ENCODE measurements at regions not wholly inside any gene's neighbourhood (a gene's known extent, or its start where the extent isn't known, plus 50 kb on each side); places are given as distances from the start of the nearest gene placed in this dataset.

DNA sequence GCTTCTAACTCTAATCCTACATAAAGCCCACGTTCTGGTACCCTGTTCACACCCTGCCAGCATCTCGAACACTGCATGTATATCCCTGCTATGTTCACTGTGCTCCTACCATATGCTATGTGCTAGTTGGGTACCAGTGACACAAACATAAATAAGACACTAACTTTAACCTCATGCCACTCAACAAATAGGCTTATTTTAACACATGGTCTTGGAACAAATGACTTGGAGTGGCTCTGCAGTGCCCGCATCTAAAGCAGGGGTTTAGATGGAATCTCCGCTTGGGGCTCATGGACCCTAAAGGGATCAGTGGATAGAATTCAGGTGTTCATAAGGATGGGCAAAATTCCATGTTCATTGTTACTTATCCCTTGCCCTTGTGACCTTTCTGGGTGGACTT is 175.7 kb upstream of the ZKSCAN2 start:
- DNase-seq (ENCODE audit: extremely low spot score), result no peak
- POLR2A ChIA-PET, result no interaction called here

DNA sequence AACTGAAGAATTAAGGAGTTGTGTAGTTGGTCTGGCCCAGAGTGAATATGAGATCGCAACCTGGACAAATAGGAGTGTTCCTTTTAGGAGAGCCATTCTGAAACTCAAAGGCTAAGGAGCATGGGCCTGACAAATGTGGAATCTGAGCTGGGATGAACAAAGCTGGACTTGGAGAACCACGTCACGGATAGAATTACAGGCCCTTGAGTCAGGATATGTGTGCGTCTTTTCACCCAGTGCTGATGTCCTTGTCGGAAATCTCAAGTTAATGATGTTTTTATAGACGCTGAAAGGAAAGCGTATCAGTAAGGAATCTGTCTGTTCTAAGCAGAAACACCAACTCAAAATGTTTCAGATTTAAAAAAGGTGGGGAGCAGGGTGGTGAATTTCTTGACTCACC is 173.8 kb upstream of the ZKSCAN2 start:
- ChIA-PET POLR2A (no interaction called here), CTCF (no interaction called here)
- TF ChIP-seq, protein P1, sequence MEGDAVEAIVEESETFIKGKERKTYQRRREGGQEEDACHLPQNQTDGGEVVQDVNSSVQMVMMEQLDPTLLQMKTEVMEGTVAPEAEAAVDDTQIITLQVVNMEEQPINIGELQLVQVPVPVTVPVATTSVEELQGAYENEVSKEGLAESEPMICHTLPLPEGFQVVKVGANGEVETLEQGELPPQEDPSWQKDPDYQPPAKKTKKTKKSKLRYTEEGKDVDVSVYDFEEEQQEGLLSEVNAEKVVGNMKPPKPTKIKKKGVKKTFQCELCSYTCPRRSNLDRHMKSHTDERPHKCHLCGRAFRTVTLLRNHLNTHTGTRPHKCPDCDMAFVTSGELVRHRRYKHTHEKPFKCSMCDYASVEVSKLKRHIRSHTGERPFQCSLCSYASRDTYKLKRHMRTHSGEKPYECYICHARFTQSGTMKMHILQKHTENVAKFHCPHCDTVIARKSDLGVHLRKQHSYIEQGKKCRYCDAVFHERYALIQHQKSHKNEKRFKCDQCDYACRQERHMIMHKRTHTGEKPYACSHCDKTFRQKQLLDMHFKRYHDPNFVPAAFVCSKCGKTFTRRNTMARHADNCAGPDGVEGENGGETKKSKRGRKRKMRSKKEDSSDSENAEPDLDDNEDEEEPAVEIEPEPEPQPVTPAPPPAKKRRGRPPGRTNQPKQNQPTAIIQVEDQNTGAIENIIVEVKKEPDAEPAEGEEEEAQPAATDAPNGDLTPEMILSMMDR (IDR thresholded peaks at IDR 0.05; ENCODE audit: control extremely low read depth, extremely low read depth, low read depth, missing control alignments), result no peak
- no peak for DNase-seq (ENCODE audit: extremely low spot score)

More for the DNA sequence above, 175.7 kb upstream of the ZKSCAN2 start:
- CTCF ChIA-PET, result interaction anchor here (1.5 kb wide), 1 partner anchor 10 kb away, joined by 5 read pairs; no protein-coding TSS in a partner anchor
- TF ChIP-seq, protein P1 (IDR thresholded peaks at IDR 0.05; ENCODE audit: control extremely low read depth, extremely low read depth, low read depth, missing control alignments), result no peak

DNA sequence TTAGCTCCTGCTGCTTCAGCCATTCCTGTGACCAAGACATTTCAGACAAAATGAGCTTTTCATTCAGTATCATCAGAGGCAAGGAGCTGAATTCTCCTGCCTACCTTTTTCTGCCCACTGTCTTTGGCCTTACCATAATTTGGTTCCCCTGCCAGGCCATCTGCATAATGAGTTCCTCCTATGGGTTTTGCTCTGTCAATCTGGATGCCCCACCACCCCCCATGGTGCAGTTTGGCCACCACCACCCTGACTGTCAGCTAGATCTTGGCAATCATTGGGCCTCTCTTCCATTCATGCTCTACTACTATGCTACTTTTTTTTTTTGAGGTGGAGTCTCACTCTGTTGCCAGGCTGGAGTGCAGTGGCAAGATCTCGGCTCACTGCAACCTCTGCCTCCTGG is 169.2 kb upstream of the ZKSCAN2 start:
- POLR2A ChIA-PET, result no interaction called here

DNA sequence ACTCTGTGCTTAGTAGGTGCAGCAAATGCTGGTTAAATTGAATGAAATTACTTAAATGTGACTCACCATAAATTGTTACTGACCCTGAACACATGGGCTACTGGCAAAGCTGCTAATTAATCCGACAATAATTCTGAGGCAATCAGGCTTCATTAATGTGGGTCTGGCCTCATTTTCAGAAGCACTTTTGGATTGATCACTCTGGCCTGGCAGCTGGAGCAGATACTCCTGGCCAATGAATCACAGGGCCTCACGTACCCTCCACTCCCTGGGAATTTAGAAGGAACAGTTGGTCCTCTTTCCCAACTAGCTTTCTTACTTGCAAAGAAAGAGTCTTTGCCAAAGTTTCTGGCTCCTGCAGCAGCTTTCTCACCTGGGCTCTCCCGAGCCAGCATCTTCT is 162.0 kb upstream of the ZKSCAN2 start:
- TF ChIP-seq, protein P1 (IDR thresholded peaks at IDR 0.05; ENCODE audit: control extremely low read depth, extremely low read depth, low read depth, missing control alignments), result no peak
- CTCF ChIA-PET, result interaction anchor here (1.6 kb wide), 1 partner anchor 17 kb away, joined by 3 read pairs; no protein-coding TSS in a partner anchor
- no peak for DNase-seq (ENCODE audit: extremely low spot score)
- POLR2A ChIA-PET, result no interaction called here

More for the DNA sequence above, 169.2 kb upstream of the ZKSCAN2 start:
- no peak for DNase-seq (ENCODE audit: extremely low spot score)
- TF ChIP-seq, protein P1 (IDR thresholded peaks at IDR 0.05; ENCODE audit: control extremely low read depth, extremely low read depth, low read depth, missing control alignments), result no peak
- CTCF ChIA-PET, result no interaction called here

DNA sequence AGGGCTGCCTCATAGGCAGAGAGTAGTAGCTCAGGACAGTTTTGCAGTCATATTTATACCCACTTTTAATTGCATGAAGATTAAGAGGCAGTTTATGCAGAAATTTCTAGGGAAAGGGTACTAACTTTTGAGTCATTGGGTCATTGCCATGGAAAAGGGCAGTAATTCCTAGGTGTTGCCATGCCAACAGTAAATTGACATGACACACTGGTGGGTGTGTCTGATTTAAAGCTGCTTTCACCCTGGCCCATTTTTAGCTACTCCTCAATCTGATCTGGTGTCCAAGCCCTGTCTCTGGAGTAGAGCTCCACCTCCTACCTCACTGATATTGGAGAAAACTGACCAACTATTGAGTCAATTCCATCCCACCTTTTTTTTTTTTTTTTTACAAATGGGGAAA is 161.5 kb upstream of the ZKSCAN2 start:
- ChIA-PET CTCF (interaction anchor here (1.6 kb wide), 1 partner anchor 18 kb away, joined by 3 read pairs; no protein-coding TSS in a partner anchor), POLR2A (no interaction called here)
- no peak for DNase-seq (ENCODE audit: extremely low spot score)
- TF ChIP-seq, protein P1 (IDR thresholded peaks at IDR 0.05; ENCODE audit: control extremely low read depth, extremely low read depth, low read depth, missing control alignments), result no peak

DNA sequence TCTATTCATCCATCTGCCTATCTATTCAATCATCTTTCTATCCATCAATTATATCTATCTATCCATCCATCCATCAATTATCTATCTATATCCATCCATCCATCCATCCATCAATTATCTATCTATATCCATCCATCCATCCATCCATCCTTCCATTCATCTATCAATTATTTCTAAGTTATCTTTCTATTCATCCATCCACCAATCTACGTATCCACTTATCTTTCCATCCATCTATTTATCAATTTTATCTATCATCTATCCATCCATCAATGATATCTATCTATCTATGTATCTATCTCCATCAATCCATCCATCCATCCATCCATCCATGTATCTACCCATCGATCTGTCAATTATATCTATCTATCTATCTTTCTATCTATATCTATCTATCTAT is 158.4 kb upstream of the ZKSCAN2 start:
- DNase-seq (ENCODE audit: extremely low spot score), result no peak
- ChIA-PET POLR2A (no interaction called here), CTCF (no interaction called here)
- TF ChIP-seq, protein P1 (IDR thresholded peaks at IDR 0.05; ENCODE audit: control extremely low read depth, extremely low read depth, low read depth, missing control alignments), result no peak

DNA sequence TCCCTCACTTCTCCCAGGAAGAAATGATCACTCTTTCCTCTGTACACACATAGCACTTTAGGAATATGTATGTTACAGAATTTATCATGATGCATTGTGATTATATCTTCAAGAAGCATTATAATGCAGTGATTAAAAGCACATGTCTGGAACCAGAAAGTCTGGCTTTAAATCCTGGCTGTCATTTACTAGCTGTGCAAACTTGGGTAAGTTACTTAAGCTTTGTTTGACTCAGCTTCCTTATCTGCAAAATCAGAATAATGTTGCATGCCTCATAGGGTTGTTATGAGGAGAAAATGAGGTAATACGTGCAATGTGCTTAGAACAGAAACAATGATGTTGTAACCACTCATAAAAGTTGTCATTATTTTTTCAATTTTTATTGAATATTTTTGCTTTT is 156.3 kb upstream of the ZKSCAN2 start:
- POLR2A ChIA-PET, result no interaction called here
- TF ChIP-seq, protein P1 (IDR thresholded peaks at IDR 0.05; ENCODE audit: control extremely low read depth, extremely low read depth, low read depth, missing control alignments), result no peak
- CTCF ChIA-PET, result interaction anchor here (1.6 to 1.7 kb wide), 2 partner anchors 10 to 12 kb away, joined by 3 to 5 read pairs; no protein-coding TSS in a partner anchor
- DNase-seq (ENCODE audit: extremely low spot score), result no peak
